ENCODE measurements at regions not wholly inside any gene's neighbourhood (a gene's known extent, or its start where the extent isn't known, plus 50 kb on each side); places are given as distances from the start of the nearest gene placed in this dataset.

- no peak overlapping the region for H3K4me3 ChIP-seq (ENCODE audit: low read length)
- no peak for DNase-seq (ENCODE audit: low read depth)
- TF ChIP-seq CTCF (IDR thresholded peaks at IDR 0.05; ENCODE audit: insufficient read depth, low read depth, low read length, missing control alignments), result no peak
Measured at GRCh38 chr13:95360464-95361097, 59.3 kb upstream of the ABCC4 start.

DNA sequence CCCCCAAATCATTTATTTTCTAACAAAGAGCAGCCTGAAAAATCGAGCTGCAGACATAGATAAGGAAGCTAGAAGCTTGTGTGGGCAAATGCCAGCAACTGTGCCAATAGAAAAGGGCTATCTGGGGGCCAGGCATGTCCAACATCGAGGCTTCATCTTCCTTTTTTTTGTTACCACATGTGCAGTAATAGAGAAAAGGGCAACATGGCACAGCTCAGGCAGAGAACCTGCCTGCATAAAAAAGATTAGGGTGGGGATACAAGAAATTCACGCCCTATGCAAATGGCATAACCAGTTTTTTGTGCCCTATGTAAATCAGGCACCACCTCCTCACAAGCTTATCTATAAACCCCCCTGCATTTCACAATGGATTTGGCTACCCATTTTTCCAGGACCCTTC, 60.4 kb upstream of the ABCC4 start:
- no peak for DNase-seq (ENCODE audit: low read depth)
- H3K4me3 ChIP-seq (ENCODE audit: low read length), result no peak overlapping the region
- no peak for TF ChIP-seq CTCF (IDR thresholded peaks at IDR 0.05; ENCODE audit: insufficient read depth, low read depth, low read length, missing control alignments)

- TF ChIP-seq CTCF (IDR thresholded peaks at IDR 0.05; ENCODE audit: insufficient read depth, low read depth, low read length, missing control alignments), result no peak
- DNase-seq (ENCODE audit: low read depth), result no peak
- no peak overlapping the region for H3K4me3 ChIP-seq (ENCODE audit: low read length)
Measured at GRCh38 chr13:95362666-95363065, 61.4 kb upstream of the ABCC4 start.

DNA sequence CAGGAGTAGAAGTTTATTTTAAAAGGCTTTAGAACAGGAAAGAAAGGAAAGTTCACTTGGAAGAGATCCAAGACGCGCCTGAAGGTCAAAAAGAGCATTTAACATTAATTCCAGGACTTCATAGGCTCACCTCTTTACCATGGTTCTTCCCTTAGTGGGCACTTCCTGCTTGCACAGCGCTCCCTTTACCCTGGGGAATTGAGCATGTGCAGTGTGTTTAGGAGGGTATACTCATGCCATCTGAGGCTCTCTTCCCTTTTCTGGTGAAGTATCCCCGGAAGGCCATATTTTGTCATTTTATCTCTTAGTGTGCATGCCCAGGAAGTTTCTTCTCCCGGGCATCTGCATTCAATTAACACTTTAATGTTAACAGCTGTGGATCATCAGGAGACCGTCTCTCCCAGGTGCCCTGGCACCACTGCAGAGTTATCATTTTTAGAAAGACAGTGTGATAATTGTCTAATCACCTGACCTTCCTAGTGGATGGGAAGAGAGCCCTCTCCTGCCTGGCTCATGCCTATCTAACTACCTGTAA, 66.1 kb upstream of the ABCC4 start:
- DNase-seq (ENCODE audit: low read depth), result no peak
- no peak for TF ChIP-seq CTCF (IDR thresholded peaks at IDR 0.05; ENCODE audit: insufficient read depth, low read depth, low read length, missing control alignments)
- H3K4me3 ChIP-seq (ENCODE audit: low read length), result no peak overlapping the region

GRCh38 chr13:95368998-95369397, 67.7 kb upstream of the ABCC4 start:
- TF ChIP-seq CTCF (IDR thresholded peaks at IDR 0.05; ENCODE audit: insufficient read depth, low read depth, low read length, missing control alignments), result no peak
- H3K4me3 ChIP-seq (ENCODE audit: low read length), result no peak overlapping the region
- DNase-seq (ENCODE audit: low read depth), result no peak

DNA sequence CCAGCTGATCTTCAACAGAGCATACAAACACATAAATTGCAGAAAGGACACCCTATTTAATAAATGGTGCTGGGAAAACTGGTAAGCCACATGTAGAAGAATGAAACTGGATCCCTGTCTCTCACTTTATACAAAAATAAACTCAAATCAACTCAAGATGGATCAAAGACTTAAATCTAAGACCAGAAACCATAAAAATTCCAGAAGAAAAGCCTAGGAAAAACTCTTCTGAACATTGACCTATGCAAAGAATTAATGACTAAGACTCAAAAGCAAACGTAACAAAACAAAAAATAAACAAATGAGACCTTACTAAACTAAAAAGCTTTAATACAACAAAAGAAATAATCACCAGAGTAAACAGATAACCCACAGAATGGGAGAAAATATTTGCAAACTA, 74.5 kb upstream of the ABCC4 start:
- no peak for DNase-seq (ENCODE audit: low read depth)
- H3K4me3 ChIP-seq (ENCODE audit: low read length), result no peak overlapping the region
- TF ChIP-seq CTCF (IDR thresholded peaks at IDR 0.05; ENCODE audit: insufficient read depth, low read depth, low read length, missing control alignments), result no peak

DNA sequence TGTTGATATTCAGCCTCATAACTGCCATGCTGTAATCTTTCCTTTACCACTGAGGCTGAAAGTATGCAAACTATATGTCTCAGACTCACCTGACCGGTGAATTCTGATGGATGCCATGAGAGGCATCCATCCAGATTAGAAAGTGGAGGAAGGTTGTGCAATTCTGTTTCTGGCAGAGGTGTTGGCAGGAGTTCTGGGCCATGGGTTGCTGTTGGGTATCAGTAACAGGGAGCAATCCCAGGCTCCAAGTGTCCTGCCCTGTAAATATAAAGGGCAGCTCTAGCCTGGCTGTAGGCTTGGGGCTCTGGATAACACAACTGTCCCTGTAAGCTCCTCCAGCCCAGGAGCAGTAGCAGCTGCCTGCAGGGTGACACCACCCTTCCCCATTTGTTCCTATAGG, 77.4 kb upstream of the ABCC4 start:
- peak; percentile 15 for DNase-seq (ENCODE audit: low read depth)
- TF ChIP-seq CTCF (IDR thresholded peaks at IDR 0.05; ENCODE audit: insufficient read depth, low read depth, low read length, missing control alignments), result no peak
- no peak overlapping the region for H3K4me3 ChIP-seq (ENCODE audit: low read length)

Data from epithelial cell of esophagus (primary cell).